Brain microvascular endothelial cell (primary cell): ENCODE measurements at regions not wholly inside any gene's neighbourhood (a gene's known extent, or its start where the extent isn't known, plus 50 kb on each side); places are given as distances from the start of the nearest gene placed in this dataset.

Source experiments
- DNase-seq: peaks from one replicate; pipeline ENCODE4 v3.0.0-alpha.2; 2020
- H3K27ac ChIP-seq: fragments of 250-450 bp; sonication (Bioruptor Pico); 2 replicates; pipeline ENCODE4 v1.5.1; 2020; ENCODE audit warnings: mild to moderate bottlenecking, moderate library complexity
- H3K27me3 ChIP-seq: fragments of 250-450 bp; sonication (Bioruptor Pico); replicated peaks from 2 replicates; pipeline ENCODE4 v1.5.1; 2020; ENCODE audit warnings: mild to moderate bottlenecking
- H3K36me3 ChIP-seq: fragments of 250-450 bp; sonication (Bioruptor Pico); replicated peaks from 2 replicates; pipeline ENCODE4 v1.5.1; 2020; ENCODE audit warnings: mild to moderate bottlenecking
- H3K4me3 ChIP-seq: 2 replicates; pipeline ENCODE4 v1.5.1; 2011; ENCODE audit warnings: low read depth, mild to moderate bottlenecking, control low read depth, low read length, moderate library complexity
- CTCF ChIP-seq: IDR thresholded peaks from 2 replicates; pipeline ENCODE4 v1.5.1; 2011; ENCODE audit warnings: low read depth, mild to moderate bottlenecking, moderate library complexity, low read length, control low read depth, inconsistent platforms; ENCODE audit errors: missing control alignments
- in situ Hi-C: cut with HindIII; loops from 2 replicates; pipeline ENCODE4 v1.10.0; 2017; ENCODE audit warnings: low sequenced_read_pairs, low pct_ligation_motif_present

GRCh38 chrX:15948318-15948660, 93.7 kb upstream of the AP1S2 start:
- Histone ChIP-seq H3K36me3 (no peaks in the 10 kb centered on the region), H3K27ac (no peak overlapping the region), H3K4me3 (no peak overlapping the region), H3K27me3 (no peaks in the 10 kb centered on the region)
- TF ChIP-seq CTCF, result no peak
- no peak for DNase-seq
- in situ Hi-C loops, result no loop called here

GRCh38 chrX:15947648-15948317, 93.2 kb upstream of the AP1S2 start:
- H3K36me3 ChIP-seq, result no peaks in the 10 kb centered on the region
- in situ Hi-C loops, result no loop called here
- TF ChIP-seq CTCF, result no peak
- H3K4me3 ChIP-seq, result no peak overlapping the region
- peak; percentile 40 for DNase-seq
- H3K27ac ChIP-seq, result peak overlapping the region; percentile 19
- H3K27me3 ChIP-seq, result no peaks in the 10 kb centered on the region

- H3K36me3 ChIP-seq, result no peaks in the 10 kb centered on the region
- peak; percentile 67 for DNase-seq
- H3K27ac ChIP-seq, result peak overlapping the region; percentile 19
- no peaks in the 10 kb centered on the region for H3K27me3 ChIP-seq
- no peak overlapping the region for H3K4me3 ChIP-seq
- in situ Hi-C loops, result no loop called here
- no peak for TF ChIP-seq CTCF
Observed at GRCh38 chrX:15946783-15947580, 92.4 kb upstream of the AP1S2 start.

GRCh38 chrX:15943391-15943790, 88.8 kb upstream of the AP1S2 start:
- Histone ChIP-seq H3K27ac (no peak overlapping the region), H3K27me3 (no peaks in the 10 kb centered on the region), H3K4me3 (no peak overlapping the region), H3K36me3 (no peaks in the 10 kb centered on the region)
- in situ Hi-C loops, result no loop called here
- no peak for TF ChIP-seq CTCF
- DNase-seq, result no peak

- in situ Hi-C loops, result no loop called here
- Histone ChIP-seq H3K36me3 (no peaks in the 10 kb centered on the region), H3K4me3 (no peak overlapping the region), H3K27me3 (no peaks in the 10 kb centered on the region), H3K27ac (no peak overlapping the region)
- no peak for DNase-seq
- TF ChIP-seq CTCF, result no peak
Observed at GRCh38 chrX:15942307-15942706, 87.7 kb upstream of the AP1S2 start.
